Endothelial cell of umbilical vein (primary cell): ENCODE measurements at regions not wholly inside any gene's neighbourhood (a gene's known extent, or its start where the extent isn't known, plus 50 kb on each side); places are given as distances from the start of the nearest gene placed in this dataset.

ENCODE experiments used
- BruUV-seq: library from RNA; stranded (reverse); fragments of 400-500 nt; replicated peaks from 2 replicates; lab custom pipeline; 2021; lab: Mats Ljungman, UMichigan
- CTCF ChIA-PET: fragments of 300-600, 350-600 bp; sonication (Branson Sonifier 250); formaldehyde crosslinking; loops from one replicate; lab custom pipeline; 2021; ENCODE audit warnings: antibody characterized with exemption, inconsistent platforms; lab: Charles Lee
- POLR2A ChIA-PET: fragments of 300-600, 350-600 bp; sonication (Branson Sonifier 250); formaldehyde crosslinking; loops from one replicate; lab custom pipeline; 2021; ENCODE audit warnings: antibody characterized with exemption, inconsistent platforms; lab: Charles Lee
- DNase-seq: peaks from one replicate; pipeline ENCODE4 v3.0.0-alpha.2; 2011; ENCODE audit warnings: low read depth, low spot score
- FAIRE-seq: peaks from 2 replicates; lab custom pipeline; 2011; peaks lifted over from hg19 to GRCh38; lab: Jason Lieb, UNC
- H2AFZ ChIP-seq: 2 replicates; pipeline ENCODE4 v1.6.0; 2012; ENCODE audit warnings: low read depth, low read length, control low read depth, inconsistent platforms
- H3K27ac ChIP-seq: 2 replicates; pipeline ENCODE4 v1.5.1; 2011; ENCODE audit warnings: low read depth, mild to moderate bottlenecking, control low read depth, low read length, moderate library complexity; ENCODE audit not compliant: insufficient read depth
- H3K27me3 ChIP-seq, 2 experiments: 2 replicates each; pipeline versions ENCODE4 v1.6.0 to v1.6.1; 2011; ENCODE audit warnings: low read length in 2 of 2, mixed read lengths in 1 of 2; ENCODE audit not compliant: control insufficient read depth in 2 of 2, insufficient read depth in 2 of 2
- H3K36me3 ChIP-seq, 2 experiments: 2 replicates in 1 of 2; 3 replicates in 1 of 2; pipeline ENCODE4 v1.5.1; 2011; ENCODE audit warnings: low read length in 2 of 2, mild to moderate bottlenecking in 1 of 2, moderate library complexity in 1 of 2; ENCODE audit not compliant: control insufficient read depth in 2 of 2, insufficient read depth in 2 of 2; ENCODE audit errors: extremely low read depth in 1 of 2
- H3K4me1 ChIP-seq: 3 replicates; pipeline ENCODE4 v1.5.1; 2011; ENCODE audit warnings: mild to moderate bottlenecking, low read length; ENCODE audit not compliant: control insufficient read depth, insufficient read depth; ENCODE audit errors: extremely low read depth
- H3K4me2 ChIP-seq: 2 replicates; pipeline ENCODE4 v1.6.1; 2011; ENCODE audit warnings: low read length, control low read depth, mixed read lengths; ENCODE audit not compliant: insufficient read depth
- H3K4me3 ChIP-seq, 3 experiments: fragments of 200-600 bp in 1 of 3; sonication (generic), shearing (Covaris generic) in 1 of 3; replicated peaks in 1 of 3; 2 replicates each; pipeline ENCODE4 v1.5.1; 2011 to 2016; ENCODE audit warnings: control low read depth in 3 of 3, low read length in 3 of 3, mild to moderate bottlenecking in 2 of 3, inconsistent platforms in 1 of 3, low read depth in 1 of 3, moderate library complexity in 1 of 3; ENCODE audit not compliant: insufficient read depth in 1 of 3
- H3K79me2 ChIP-seq: 2 replicates; pipeline ENCODE4 v1.6.0; 2012; ENCODE audit warnings: low read length, inconsistent platforms; ENCODE audit not compliant: control insufficient read depth, insufficient read depth
- H3K9ac ChIP-seq: replicated peaks from 2 replicates; pipeline ENCODE3; 2011; ENCODE audit warnings: low read length, control low read depth; ENCODE audit not compliant: insufficient read depth; ENCODE audit errors: extremely low read depth
- H3K9me1 ChIP-seq: replicated peaks from 3 replicates; pipeline ENCODE4 v1.6.0; 2011; ENCODE audit warnings: mild to moderate bottlenecking, low read length; ENCODE audit not compliant: control insufficient read depth, insufficient read depth; ENCODE audit errors: extremely low read depth
- H3K9me3 ChIP-seq: replicated peaks from 2 replicates; pipeline ENCODE4 v1.5.1; 2012; ENCODE audit warnings: low read length, inconsistent platforms; ENCODE audit not compliant: control insufficient read depth, insufficient read depth
- H4K20me1 ChIP-seq: replicated peaks from 2 replicates; pipeline ENCODE3; 2011; ENCODE audit warnings: mild to moderate bottlenecking, low read length; ENCODE audit not compliant: control insufficient read depth, insufficient read depth; ENCODE audit errors: extremely low read depth
- CTCF ChIP-seq, 2 donors: IDR thresholded peaks; 1 replicate in 1 of 2; 2 replicates in 1 of 2; pipeline ENCODE4 v1.5.1; 2011; ENCODE audit warnings: low read length in 2 of 2, mild to moderate bottlenecking in 2 of 2, moderate library complexity in 2 of 2, control low read depth in 1 of 2, inconsistent platforms in 1 of 2, low read depth in 1 of 2; ENCODE audit not compliant: insufficient read depth in 1 of 2; ENCODE audit errors: extremely low read depth in 1 of 2
- FOS ChIP-seq: IDR thresholded peaks from 2 replicates; pipeline ENCODE4 v1.6.1; 2011; ENCODE audit warnings: mild to moderate bottlenecking, low read length, moderate library complexity, borderline replicate concordance; ENCODE audit not compliant: insufficient read depth
- GATA2 ChIP-seq: IDR thresholded peaks from 2 replicates; pipeline ENCODE4 v1.7.0; 2011; ENCODE audit warnings: low read depth, mild to moderate bottlenecking, moderate library complexity, mixed read lengths, low read length; ENCODE audit not compliant: insufficient read length, insufficient read depth
- JUN ChIP-seq: IDR thresholded peaks from 2 replicates; pipeline ENCODE4 v1.6.1; 2011; ENCODE audit warnings: borderline replicate concordance, low read depth; ENCODE audit not compliant: insufficient read length, insufficient read depth
- MAX ChIP-seq: IDR thresholded peaks from 2 replicates; pipeline ENCODE4 v1.6.1; 2011; ENCODE audit not compliant: insufficient read depth, insufficient read length
- POLR2A ChIP-seq: IDR thresholded peaks from 2 replicates; pipeline ENCODE4 v1.6.1; 2012; ENCODE audit warnings: low read depth, mild to moderate bottlenecking, control low read depth, low read length
- POLR2AphosphoS5 ChIP-seq: IDR thresholded peaks from 2 replicates; pipeline ENCODE4 v1.6.1; 2012; ENCODE audit warnings: low read depth, mild to moderate bottlenecking, control low read depth, low read length, moderate library complexity; ENCODE audit not compliant: insufficient read depth
- dilution Hi-C: fragments of 300-500 bp; cut with MboI; formaldehyde crosslinking; loops from one replicate; pipeline ENCODE4 v1.15.0; 2019; ENCODE audit warnings: low sequenced_read_pairs; ENCODE audit not compliant: extremely low pct_ligation_motif_present
- intact Hi-C: fragments of 100-400 bp; cut with micrococcal nuclease; formaldehyde crosslinking; loops from one replicate; pipeline ENCODE4 v1.10.0; 2022

GRCh38 chr18:30103881-30104280 lies 938.7 kb downstream of the DSC3 start:
- H2AFZ ChIP-seq: no peak overlapping the region
- no peaks in the 10 kb centered on the region for H3K9me1 ChIP-seq
- ChIA-PET POLR2A (no interaction called here), CTCF (no interaction called here)
- no peak for DNase-seq
- no peaks in the 10 kb centered on the region for H3K4me1 ChIP-seq
- H3K79me2 ChIP-seq: no peaks in the 10 kb centered on the region
- no peak for FAIRE-seq
- no peaks in the 10 kb centered on the region for H4K20me1 ChIP-seq
- H3K9ac ChIP-seq: no peak overlapping the region
- intact Hi-C loops: no loop called here
- H3K27me3 ChIP-seq: no peaks in the 10 kb centered on the region
- no TSS peak for BruUV-seq
- no peaks in the 10 kb centered on the region for H3K36me3 ChIP-seq
- H3K4me3 ChIP-seq: no peak overlapping the region
- dilution Hi-C loops: no loop called here
- TF ChIP-seq POLR2AphosphoS5 (no peak), JUN (no peak), POLR2A (no peak), GATA2 (no peak)
- H3K9me3 ChIP-seq: no peaks in the 10 kb centered on the region
- no peak overlapping the region for H3K4me2 ChIP-seq
- H3K27ac ChIP-seq: no peak overlapping the region

- Histone ChIP-seq H2AFZ (no peak overlapping the region), H3K9ac (no peak overlapping the region), H3K9me1 (no peaks in the 10 kb centered on the region), H3K4me2 (no peak overlapping the region), H3K79me2 (no peaks in the 10 kb centered on the region), H3K4me1 (peaks cover 11% of the 10 kb centered on the region), H3K27ac (no peak overlapping the region), H3K4me3 (no peak overlapping the region), H3K27me3 (no peaks in the 10 kb centered on the region), H3K9me3 (no peaks in the 10 kb centered on the region), H4K20me1 (no peaks in the 10 kb centered on the region), H3K36me3 (no peaks in the 10 kb centered on the region)
- dilution Hi-C loops (no loop called here), intact Hi-C loops (no loop called here)
- TF ChIP-seq POLR2AphosphoS5 (no peak), GATA2 (no peak), CTCF (IDR thresholded peaks at IDR 0.05; ENCODE audit: extremely low read depth in 1 of 2, insufficient read depth in 1 of 2, low read depth in 1 of 2, low read length in 2 of 2) (no peak), JUN (no peak), MAX (no peak), FOS (no peak)
- no TSS peak for BruUV-seq
- ChIA-PET POLR2A (no interaction called here), CTCF (no interaction called here)
- no peak for FAIRE-seq
- no peak for DNase-seq
Measured at GRCh38 chr18:30096796-30097195, 945.7 kb downstream of the DSC3 start.
